ENCODE measurements at regions not wholly inside any gene's neighbourhood (a gene's known extent, or its start where the extent isn't known, plus 50 kb on each side); places are given as distances from the start of the nearest gene placed in this dataset.

GRCh38 chr13:105737688-105738087, 797.8 kb downstream of the EFNB2 start:
- no peaks in the 10 kb centered on the region for H3K4me1 ChIP-seq (ENCODE audit: control insufficient read depth, insufficient read depth, low read length)
- no peaks in the 10 kb centered on the region for H3K36me3 ChIP-seq (ENCODE audit: control insufficient read depth in 2 of 2, insufficient read depth in 1 of 2, low read length in 2 of 2)
- H3K9me3 ChIP-seq (ENCODE audit: control insufficient read depth, insufficient read depth, low read depth, low read length) = no peaks in the 10 kb centered on the region
- POLR2A ChIA-PET = no interaction called here
- CTCF ChIA-PET = no interaction called here
- no peak for TF ChIP-seq SCRT1 (tag by site-specific recombination; IDR thresholded peaks at IDR 0.05; ENCODE audit: borderline replicate concordance)
- TF ChIP-seq ZNF555 (tag by site-specific recombination; conservative IDR thresholded peaks at IDR 0.05) = no peak
- TF ChIP-seq ZNF132 (tag by site-specific recombination; IDR thresholded peaks at IDR 0.05; ENCODE audit: borderline replicate concordance) = no peak
- TF ChIP-seq TRIM28 (IDR thresholded peaks at IDR 0.05; ENCODE audit: borderline replicate concordance, low read length) = no peak
- no peak for TF ChIP-seq ZNF311 (tag by site-specific recombination; IDR thresholded peaks at IDR 0.05; ENCODE audit: borderline replicate concordance)
- TF ChIP-seq MZF1 (tag by site-specific recombination; IDR thresholded peaks at IDR 0.05; ENCODE audit: borderline replicate concordance) = no peak
- TF ChIP-seq ZNF214 (tag by site-specific recombination; IDR thresholded peaks at IDR 0.05; ENCODE audit: borderline replicate concordance) = no peak
- TF ChIP-seq ZNF292 (tag by site-specific recombination; IDR thresholded peaks at IDR 0.05; ENCODE audit: borderline replicate concordance, low read depth) = no peak
- TF ChIP-seq ZNF791 (tag by site-specific recombination; IDR thresholded peaks at IDR 0.05) = no peak
- TF ChIP-seq WT1 (tag by site-specific recombination; IDR thresholded peaks at IDR 0.05) = no peak
- no peak for TF ChIP-seq ZNF416 (tag by site-specific recombination; IDR thresholded peaks at IDR 0.05)
- TF ChIP-seq CTCF (tag by site-specific recombination; IDR thresholded peaks at IDR 0.05) = no peak
- TF ChIP-seq ZNF768 (tag by site-specific recombination; IDR thresholded peaks at IDR 0.05) = no peak
- no peak for TF ChIP-seq ZNF629 (tag by site-specific recombination; IDR thresholded peaks at IDR 0.05)
- no peak overlapping the region for H3K4me3 ChIP-seq (ENCODE audit: low read depth, low read length)
- no peak overlapping the region for H3K27ac ChIP-seq (ENCODE audit: extremely low read depth, low read depth, low read length)

- ChIA-PET CTCF (no interaction called here), POLR2A (no interaction called here)
- no peaks in the 10 kb centered on the region for H3K4me1 ChIP-seq (ENCODE audit: control insufficient read depth, insufficient read depth, low read length)
- H3K9me3 ChIP-seq (ENCODE audit: control insufficient read depth, insufficient read depth, low read depth, low read length) = no peaks in the 10 kb centered on the region
- no peak overlapping the region for H3K27ac ChIP-seq (ENCODE audit: extremely low read depth, low read depth, low read length)
- no peak overlapping the region for H3K4me3 ChIP-seq (ENCODE audit: low read depth, low read length)
- TF ChIP-seq ZFP41 (tag by site-specific recombination; IDR thresholded peaks at IDR 0.05; ENCODE audit: borderline replicate concordance) (no peak), ZNF324 (tag by site-specific recombination; IDR thresholded peaks at IDR 0.05) (no peak), ZNF558 (tag by site-specific recombination; IDR thresholded peaks at IDR 0.05) (no peak), ZNF391 (tag by site-specific recombination; IDR thresholded peaks at IDR 0.05; ENCODE audit: borderline replicate concordance, low read depth) (no peak), ZFP3 (tag by site-specific recombination; IDR thresholded peaks at IDR 0.05; ENCODE audit: low read depth) (no peak), IKZF3 (tag by site-specific recombination; IDR thresholded peaks at IDR 0.05) (no peak), ZNF10 (tag by site-specific recombination; IDR thresholded peaks at IDR 0.05) (no peak), SCRT2 (tag by site-specific recombination; IDR thresholded peaks at IDR 0.05) (no peak)
- no peaks in the 10 kb centered on the region for H3K36me3 ChIP-seq (ENCODE audit: control insufficient read depth in 2 of 2, insufficient read depth in 1 of 2, low read length in 2 of 2)
Measured at GRCh38 chr13:105735281-105735680, 800.2 kb downstream of the EFNB2 start.

- no peaks in the 10 kb centered on the region for H3K9me3 ChIP-seq (ENCODE audit: control insufficient read depth, insufficient read depth, low read depth, low read length)
- POLR2A ChIA-PET = no interaction called here
- no peak overlapping the region for H3K4me3 ChIP-seq (ENCODE audit: low read depth, low read length)
- H3K36me3 ChIP-seq (ENCODE audit: control insufficient read depth in 2 of 2, insufficient read depth in 1 of 2, low read length in 2 of 2) = no peaks in the 10 kb centered on the region
- H3K27ac ChIP-seq (ENCODE audit: extremely low read depth, low read depth, low read length) = no peak overlapping the region
- no peaks in the 10 kb centered on the region for H3K4me1 ChIP-seq (ENCODE audit: control insufficient read depth, insufficient read depth, low read length)
- CTCF ChIA-PET = interaction anchor here (0.7 kb wide), 1 partner anchor 1178 kb away, joined by 3 read pairs; no protein-coding TSS in a partner anchor
- TF ChIP-seq ZNF510 (tag by site-specific recombination; IDR thresholded peaks at IDR 0.05; ENCODE audit: insufficient replicate concordance) (no peak), TCF7L2 (IDR thresholded peaks at IDR 0.05; ENCODE audit: borderline replicate concordance, low read depth, low read length) (no peak), ZEB2 (tag by site-specific recombination; IDR thresholded peaks at IDR 0.05) (no peak), ZNF423 (tag by site-specific recombination; IDR thresholded peaks at IDR 0.05) (no peak), RBAK (tag by site-specific recombination; IDR thresholded peaks at IDR 0.05) (no peak), BCL11A (tag by site-specific recombination; IDR thresholded peaks at IDR 0.05; ENCODE audit: low read depth) (no peak)
Measured at GRCh38 chr13:105732806-105733529, 802.5 kb downstream of the EFNB2 start.
